Ishikawa (cell line): ENCODE measurements at regions not wholly inside any gene's neighbourhood (a gene's known extent, or its start where the extent isn't known, plus 50 kb on each side); places are given as distances from the start of the nearest gene placed in this dataset.

Source experiments
- CEBPB ChIP-seq: IDR thresholded peaks from 2 replicates; pipeline ENCODE4 v1.6.1; 2012
- CREB1 ChIP-seq: IDR thresholded peaks from 2 replicates; pipeline ENCODE4 v1.6.1; 2012; ENCODE audit warnings: low read depth
- EGR1 ChIP-seq: IDR thresholded peaks from 2 replicates; pipeline ENCODE4 v1.6.1; 2012
- EP300 ChIP-seq: IDR thresholded peaks from 2 replicates; pipeline ENCODE4 v1.6.1; 2012; ENCODE audit warnings: borderline replicate concordance
- FOXM1 ChIP-seq: IDR thresholded peaks from 2 replicates; pipeline ENCODE4 v1.6.1; 2012; ENCODE audit warnings: low read depth, borderline replicate concordance
- NFIC ChIP-seq: IDR thresholded peaks from 2 replicates; pipeline ENCODE4 v1.6.1; 2012
- RAD21 ChIP-seq: IDR thresholded peaks from 2 replicates; pipeline ENCODE4 v1.6.1; 2012; ENCODE audit warnings: low read depth
- TAF1 ChIP-seq: IDR thresholded peaks from 2 replicates; pipeline ENCODE4 v1.6.1; 2012; ENCODE audit warnings: low read depth, mild to moderate bottlenecking
- TCF12 ChIP-seq: IDR thresholded peaks from 2 replicates; pipeline ENCODE4 v1.6.1; 2012; ENCODE audit warnings: low read depth
- TEAD4 ChIP-seq: IDR thresholded peaks from 2 replicates; pipeline ENCODE4 v1.6.1; 2012
- YY1 ChIP-seq: IDR thresholded peaks from 2 replicates; pipeline ENCODE4 v1.6.1; 2012; ENCODE audit warnings: low read depth
- ZBTB7A ChIP-seq: IDR thresholded peaks from 2 replicates; pipeline ENCODE4 v1.6.1; 2012; ENCODE audit warnings: low read depth
- TF ChIP-seq, protein P1 (sequence below): IDR thresholded peaks from 2 replicates; pipeline ENCODE4 v1.6.1; 2012; ENCODE audit warnings: low read depth, mild to moderate bottlenecking
- TF ChIP-seq, protein P2 (sequence below): IDR thresholded peaks from 2 replicates; pipeline ENCODE4 v1.6.1; 2012
- TF ChIP-seq, protein P3 (sequence below): IDR thresholded peaks from 2 replicates; pipeline ENCODE4 v1.6.1; 2012

DNA sequence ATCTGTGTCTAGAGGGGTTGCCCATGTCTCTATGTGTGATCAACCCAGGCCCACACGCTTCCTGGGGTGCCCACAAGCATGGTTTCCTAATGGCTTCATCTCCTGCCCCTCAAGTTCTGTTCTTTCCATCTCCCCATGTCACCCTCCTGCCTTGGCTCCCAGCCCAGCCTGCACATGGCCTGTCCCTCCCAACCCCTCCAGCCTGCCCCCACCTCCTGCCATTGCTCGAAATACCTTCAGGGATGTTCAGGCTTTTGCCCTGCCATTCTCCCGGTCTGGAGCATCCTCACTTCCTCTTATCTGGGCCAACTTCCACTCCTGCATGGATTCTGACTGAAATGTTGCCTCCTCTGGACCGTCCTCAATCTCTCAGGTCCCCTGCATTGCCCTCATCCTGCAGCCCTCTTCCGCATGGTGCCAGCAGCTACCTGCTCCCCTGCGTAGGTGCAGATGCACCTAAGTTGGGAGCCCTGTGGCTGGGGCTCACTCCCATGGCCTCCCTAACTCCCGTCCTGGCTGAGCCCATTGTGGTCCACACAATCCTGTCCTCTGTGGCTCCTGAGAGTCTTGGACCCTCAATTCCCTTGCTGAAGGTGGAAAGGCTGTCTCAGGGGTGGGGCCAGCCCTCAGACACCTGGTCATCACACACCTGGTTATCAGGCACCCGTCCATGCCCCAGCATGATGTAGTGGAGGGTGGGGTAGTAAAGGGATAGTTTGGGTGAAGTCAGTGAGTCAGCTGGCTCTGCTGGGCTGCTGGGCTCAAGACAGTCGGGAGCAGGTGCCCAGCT is 152.1 kb downstream of the URI1 start:
- TF ChIP-seq ZBTB7A = no peak
- TF ChIP-seq, protein P1, sequence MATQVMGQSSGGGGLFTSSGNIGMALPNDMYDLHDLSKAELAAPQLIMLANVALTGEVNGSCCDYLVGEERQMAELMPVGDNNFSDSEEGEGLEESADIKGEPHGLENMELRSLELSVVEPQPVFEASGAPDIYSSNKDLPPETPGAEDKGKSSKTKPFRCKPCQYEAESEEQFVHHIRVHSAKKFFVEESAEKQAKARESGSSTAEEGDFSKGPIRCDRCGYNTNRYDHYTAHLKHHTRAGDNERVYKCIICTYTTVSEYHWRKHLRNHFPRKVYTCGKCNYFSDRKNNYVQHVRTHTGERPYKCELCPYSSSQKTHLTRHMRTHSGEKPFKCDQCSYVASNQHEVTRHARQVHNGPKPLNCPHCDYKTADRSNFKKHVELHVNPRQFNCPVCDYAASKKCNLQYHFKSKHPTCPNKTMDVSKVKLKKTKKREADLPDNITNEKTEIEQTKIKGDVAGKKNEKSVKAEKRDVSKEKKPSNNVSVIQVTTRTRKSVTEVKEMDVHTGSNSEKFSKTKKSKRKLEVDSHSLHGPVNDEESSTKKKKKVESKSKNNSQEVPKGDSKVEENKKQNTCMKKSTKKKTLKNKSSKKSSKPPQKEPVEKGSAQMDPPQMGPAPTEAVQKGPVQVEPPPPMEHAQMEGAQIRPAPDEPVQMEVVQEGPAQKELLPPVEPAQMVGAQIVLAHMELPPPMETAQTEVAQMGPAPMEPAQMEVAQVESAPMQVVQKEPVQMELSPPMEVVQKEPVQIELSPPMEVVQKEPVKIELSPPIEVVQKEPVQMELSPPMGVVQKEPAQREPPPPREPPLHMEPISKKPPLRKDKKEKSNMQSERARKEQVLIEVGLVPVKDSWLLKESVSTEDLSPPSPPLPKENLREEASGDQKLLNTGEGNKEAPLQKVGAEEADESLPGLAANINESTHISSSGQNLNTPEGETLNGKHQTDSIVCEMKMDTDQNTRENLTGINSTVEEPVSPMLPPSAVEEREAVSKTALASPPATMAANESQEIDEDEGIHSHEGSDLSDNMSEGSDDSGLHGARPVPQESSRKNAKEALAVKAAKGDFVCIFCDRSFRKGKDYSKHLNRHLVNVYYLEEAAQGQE = no peak
- TF ChIP-seq YY1 = no peak
- TF ChIP-seq TCF12 = no peak
- TF ChIP-seq, protein P2, sequence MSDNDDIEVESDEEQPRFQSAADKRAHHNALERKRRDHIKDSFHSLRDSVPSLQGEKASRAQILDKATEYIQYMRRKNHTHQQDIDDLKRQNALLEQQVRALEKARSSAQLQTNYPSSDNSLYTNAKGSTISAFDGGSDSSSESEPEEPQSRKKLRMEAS = no peak
- TF ChIP-seq NFIC = no peak
- TF ChIP-seq, protein P3, sequence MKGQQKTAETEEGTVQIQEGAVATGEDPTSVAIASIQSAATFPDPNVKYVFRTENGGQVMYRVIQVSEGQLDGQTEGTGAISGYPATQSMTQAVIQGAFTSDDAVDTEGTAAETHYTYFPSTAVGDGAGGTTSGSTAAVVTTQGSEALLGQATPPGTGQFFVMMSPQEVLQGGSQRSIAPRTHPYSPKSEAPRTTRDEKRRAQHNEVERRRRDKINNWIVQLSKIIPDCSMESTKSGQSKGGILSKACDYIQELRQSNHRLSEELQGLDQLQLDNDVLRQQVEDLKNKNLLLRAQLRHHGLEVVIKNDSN = no peak

DNA sequence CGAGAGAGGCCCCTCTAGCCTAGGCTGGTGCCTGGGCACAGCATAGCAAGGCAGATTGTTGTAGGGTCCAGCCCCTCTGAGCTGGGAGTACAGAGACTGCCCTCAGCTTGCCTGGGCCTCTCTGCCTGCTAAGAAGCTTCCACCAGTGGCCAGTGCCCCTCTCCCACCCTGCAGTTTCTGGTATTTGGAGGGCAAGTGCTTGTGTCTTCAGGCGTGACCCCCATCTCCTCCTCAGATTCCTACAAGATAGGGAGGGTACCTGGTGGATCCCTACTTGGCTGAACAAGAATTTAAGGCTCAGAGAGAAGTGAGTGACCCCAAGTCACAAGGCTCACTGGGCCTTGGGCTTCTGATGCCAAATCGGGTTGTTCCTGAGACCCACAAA is 152.7 kb downstream of the URI1 start:
- no peak for TF ChIP-seq FOXM1
- TF ChIP-seq NFIC = no peak
- no peak for TF ChIP-seq EP300
- no peak for TF ChIP-seq CREB1
- TF ChIP-seq ZBTB7A = no peak
- no peak for TF ChIP-seq TAF1
- TF ChIP-seq, protein P2 = no peak

DNA sequence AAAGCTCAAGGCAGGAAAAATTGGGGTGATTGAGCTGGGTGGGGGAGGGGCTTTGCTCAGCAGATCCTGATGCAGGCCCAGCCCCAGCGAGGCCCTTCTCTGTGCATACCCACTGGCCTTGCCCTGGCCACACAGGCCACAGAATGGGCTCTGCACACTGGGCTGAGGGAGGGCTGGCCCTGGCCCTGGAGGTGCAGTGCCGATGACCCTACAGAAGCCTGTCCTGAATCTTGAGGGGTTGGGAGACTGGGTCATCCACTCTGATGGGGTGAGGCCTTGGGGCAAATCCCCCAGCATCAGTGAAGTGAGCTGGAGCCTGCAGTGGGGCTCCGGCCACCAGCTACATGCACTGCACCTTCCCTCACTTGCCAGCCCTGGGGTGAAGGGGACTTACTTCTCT is 153.1 kb downstream of the URI1 start:
- TF ChIP-seq, protein P1 = no peak
- TF ChIP-seq CEBPB = no peak
- no peak for TF ChIP-seq FOXM1
- no peak for TF ChIP-seq NFIC
- TF ChIP-seq TEAD4 = no peak
- TF ChIP-seq, protein P3 = no peak
- TF ChIP-seq TCF12 = no peak
- TF ChIP-seq ZBTB7A = no peak
- no peak for TF ChIP-seq RAD21

DNA sequence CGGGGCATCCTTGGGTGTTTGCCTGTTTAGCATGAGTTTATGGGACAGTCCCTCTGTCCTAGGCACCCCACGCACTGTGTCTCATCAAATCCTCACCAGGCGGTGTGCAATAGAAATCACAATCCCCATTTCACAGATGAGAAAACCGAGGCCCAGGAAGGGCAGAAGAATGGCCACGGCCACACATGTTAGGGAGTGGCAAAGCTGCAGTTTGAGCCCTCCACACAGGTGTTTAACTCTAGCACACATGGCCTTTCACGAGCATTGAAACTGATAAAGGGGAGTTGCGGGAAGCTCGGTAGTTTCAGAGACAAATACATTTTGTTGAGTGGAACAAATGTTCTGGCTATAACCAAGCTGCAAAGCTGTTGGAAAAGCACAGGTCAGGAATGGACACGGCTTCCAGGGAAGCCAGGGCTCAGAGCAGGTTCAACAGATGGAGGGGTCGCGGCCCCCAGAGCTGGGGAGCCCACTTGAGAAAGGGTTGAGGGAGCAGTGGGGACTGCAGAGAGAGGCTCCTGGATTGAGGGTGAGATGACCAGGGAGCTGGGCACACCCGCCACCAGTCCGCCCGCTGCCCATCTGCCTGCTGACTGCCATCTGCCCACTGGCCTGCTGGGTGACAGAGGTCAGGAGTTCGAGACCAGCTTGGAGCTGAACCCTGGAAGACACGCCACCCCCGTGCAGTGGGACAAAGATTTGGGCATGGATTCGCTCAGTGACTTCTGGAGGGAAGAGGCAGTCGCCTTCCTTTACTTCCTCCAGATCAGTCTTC is 154.7 kb downstream of the URI1 start:
- no peak for TF ChIP-seq TCF12
- TF ChIP-seq, protein P1 = no peak
- no peak for TF ChIP-seq CREB1
- TF ChIP-seq RAD21 = no peak
- TF ChIP-seq, protein P2 = no peak
- no peak for TF ChIP-seq TAF1
- no peak for TF ChIP-seq NFIC
- no peak for TF ChIP-seq TEAD4
- TF ChIP-seq ZBTB7A = no peak
- TF ChIP-seq EP300 = no peak
- TF ChIP-seq, protein P3 = no peak
- TF ChIP-seq YY1 = no peak
- no peak for TF ChIP-seq EGR1
- no peak for TF ChIP-seq CEBPB
- no peak for TF ChIP-seq FOXM1
